GM13977 (cell line): ENCODE measurements at regions not wholly inside any gene's neighbourhood (a gene's known extent, or its start where the extent isn't known, plus 50 kb on each side); places are given as distances from the start of the nearest gene placed in this dataset.

Experiments
- DNase-seq: peaks from one replicate; pipeline ENCODE4 v3.0.0; 2012; ENCODE audit warnings: low spot score
- in situ Hi-C: fragments of 300-500 bp; cut with MboI; formaldehyde crosslinking; loops from one replicate; pipeline ENCODE4 v1.12.0; 2022; ENCODE audit warnings: low sequenced_read_pairs, low pct_unique_long_range_greater_than_20kb, mixed read lengths, inconsistent platforms; ENCODE audit not compliant: unreplicated experiment
- TF ChIP-seq, protein P1 (sequence below): IDR thresholded peaks from 2 replicates; pipeline ENCODE4 v1.5.1; 2012; ENCODE audit warnings: mild to moderate bottlenecking, control low read depth; ENCODE audit not compliant: insufficient read depth; ENCODE audit errors: extremely low read depth, missing control alignments

- no peak for DNase-seq
- TF ChIP-seq, protein P1, sequence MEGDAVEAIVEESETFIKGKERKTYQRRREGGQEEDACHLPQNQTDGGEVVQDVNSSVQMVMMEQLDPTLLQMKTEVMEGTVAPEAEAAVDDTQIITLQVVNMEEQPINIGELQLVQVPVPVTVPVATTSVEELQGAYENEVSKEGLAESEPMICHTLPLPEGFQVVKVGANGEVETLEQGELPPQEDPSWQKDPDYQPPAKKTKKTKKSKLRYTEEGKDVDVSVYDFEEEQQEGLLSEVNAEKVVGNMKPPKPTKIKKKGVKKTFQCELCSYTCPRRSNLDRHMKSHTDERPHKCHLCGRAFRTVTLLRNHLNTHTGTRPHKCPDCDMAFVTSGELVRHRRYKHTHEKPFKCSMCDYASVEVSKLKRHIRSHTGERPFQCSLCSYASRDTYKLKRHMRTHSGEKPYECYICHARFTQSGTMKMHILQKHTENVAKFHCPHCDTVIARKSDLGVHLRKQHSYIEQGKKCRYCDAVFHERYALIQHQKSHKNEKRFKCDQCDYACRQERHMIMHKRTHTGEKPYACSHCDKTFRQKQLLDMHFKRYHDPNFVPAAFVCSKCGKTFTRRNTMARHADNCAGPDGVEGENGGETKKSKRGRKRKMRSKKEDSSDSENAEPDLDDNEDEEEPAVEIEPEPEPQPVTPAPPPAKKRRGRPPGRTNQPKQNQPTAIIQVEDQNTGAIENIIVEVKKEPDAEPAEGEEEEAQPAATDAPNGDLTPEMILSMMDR, result no peak
- in situ Hi-C loops, result no loop called here
Observed at GRCh38 chr2:101571951-101572350, 97.0 kb upstream of the RFX8 start.

- in situ Hi-C loops, result no loop called here
- TF ChIP-seq, protein P1, result no peak
- no peak for DNase-seq
Observed at GRCh38 chr2:101569886-101570520, 95.1 kb upstream of the RFX8 start.

DNA sequence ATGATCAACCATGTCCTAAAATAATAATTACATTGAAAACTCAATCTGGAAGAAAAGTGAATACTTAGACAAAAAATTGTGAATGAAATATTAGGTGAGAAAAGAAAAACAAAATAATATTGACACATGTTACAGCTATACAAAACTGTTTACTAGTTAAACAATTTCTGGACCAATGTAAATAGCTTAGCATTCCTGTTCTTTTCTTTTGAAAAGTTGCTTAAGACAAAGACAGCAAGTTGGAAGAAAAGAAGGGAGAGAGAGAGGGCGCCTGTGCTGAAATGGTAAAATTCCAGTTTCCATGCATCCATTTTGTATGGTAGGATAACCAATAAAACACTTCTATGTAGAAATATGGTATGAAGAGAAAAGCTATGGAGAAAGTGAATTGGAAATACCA, 94.1 kb upstream of the RFX8 start:
- TF ChIP-seq, protein P1, result no peak
- in situ Hi-C loops, result no loop called here
- no peak for DNase-seq

DNA sequence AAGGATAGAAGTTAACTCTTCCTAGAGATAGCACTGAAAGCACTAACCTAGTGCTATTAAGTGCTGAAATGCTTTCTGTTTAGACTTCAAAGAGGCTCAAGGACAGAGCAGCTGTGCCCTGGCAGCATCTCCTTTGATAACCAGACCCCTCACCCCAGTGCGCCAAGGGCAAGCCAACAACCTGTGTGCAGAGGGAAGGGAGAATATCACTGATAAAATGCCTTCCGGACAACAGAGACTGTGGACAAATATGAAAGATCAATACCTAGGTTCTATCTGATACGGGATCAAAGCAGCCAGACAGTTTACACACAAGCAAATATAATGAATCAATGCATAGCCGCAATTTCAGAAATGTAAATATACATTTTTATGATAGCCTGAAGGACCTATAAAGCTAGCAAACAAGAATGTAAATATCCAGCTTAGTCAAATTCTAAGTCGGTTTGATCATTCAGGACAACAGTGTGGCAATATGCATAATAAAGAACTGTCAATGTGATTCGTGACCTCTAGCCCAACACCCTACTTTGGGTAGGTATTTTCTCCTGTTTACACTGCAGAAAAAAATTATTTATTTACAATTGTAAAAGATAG, 91.8 kb upstream of the RFX8 start:
- in situ Hi-C loops, result no loop called here
- no peak for DNase-seq
- TF ChIP-seq, protein P1, result no peak

DNA sequence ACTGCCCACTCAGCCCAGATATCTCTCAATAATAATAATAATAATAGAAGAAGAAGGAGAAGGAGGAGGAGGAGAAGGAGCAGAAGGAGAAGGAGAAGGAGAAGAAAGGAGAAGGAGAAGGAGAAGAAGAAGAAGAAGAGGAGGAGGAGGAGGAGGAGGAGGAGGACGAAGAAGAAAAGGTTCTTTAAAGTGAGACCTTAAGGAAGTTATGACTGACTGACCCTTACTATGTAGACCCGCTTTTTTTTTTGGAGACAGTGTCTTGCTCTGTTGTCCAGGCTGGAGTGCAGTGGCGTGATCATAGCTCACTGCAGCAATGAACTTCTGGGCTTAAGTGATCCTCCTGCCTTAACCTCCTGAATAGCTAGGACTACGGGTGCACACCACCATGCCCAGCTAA, 88.9 kb upstream of the RFX8 start:
- in situ Hi-C loops, result no loop called here
- TF ChIP-seq, protein P1, result no peak
- no peak for DNase-seq

- TF ChIP-seq, protein P1, result no peak
- no peak for DNase-seq
- in situ Hi-C loops, result no loop called here
Observed at GRCh38 chr2:101560780-101561315, 85.9 kb upstream of the RFX8 start.
